ENCODE measurements at regions not wholly inside any gene's neighbourhood (a gene's known extent, or its start where the extent isn't known, plus 50 kb on each side); places are given as distances from the start of the nearest gene placed in this dataset.
"Not testable (repeated sequence)": the region's sequence is repeated elsewhere in the genome, so short reads cannot be mapped to it uniquely, and the experiment has no call there.

DNA sequence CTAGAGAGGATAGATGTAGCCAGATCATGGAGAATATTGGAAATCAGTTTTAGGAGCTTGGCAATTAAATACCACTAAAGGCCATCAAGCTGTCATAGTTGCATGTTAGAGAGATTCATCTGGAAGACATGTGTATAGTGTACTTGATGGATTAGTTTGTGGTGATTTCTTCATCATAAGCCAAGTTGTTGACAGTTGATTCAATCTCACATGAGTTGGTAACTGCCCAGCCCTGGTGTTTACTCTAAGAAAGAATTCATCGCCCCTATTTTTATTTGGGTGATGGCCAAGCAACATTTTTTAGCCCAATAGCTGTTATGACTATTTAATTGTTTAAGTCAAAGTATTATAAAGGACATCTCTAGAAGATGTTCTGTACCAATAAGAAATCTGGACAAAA, 737.6 kb downstream of the PLA2G4A start:
- ChIA-PET CTCF (no interaction called here), POLR2A (no interaction called here)
- H3K4me3 ChIP-seq (ENCODE audit: low read depth, low read length) = no peak overlapping the region
- TF ChIP-seq, protein P1, sequence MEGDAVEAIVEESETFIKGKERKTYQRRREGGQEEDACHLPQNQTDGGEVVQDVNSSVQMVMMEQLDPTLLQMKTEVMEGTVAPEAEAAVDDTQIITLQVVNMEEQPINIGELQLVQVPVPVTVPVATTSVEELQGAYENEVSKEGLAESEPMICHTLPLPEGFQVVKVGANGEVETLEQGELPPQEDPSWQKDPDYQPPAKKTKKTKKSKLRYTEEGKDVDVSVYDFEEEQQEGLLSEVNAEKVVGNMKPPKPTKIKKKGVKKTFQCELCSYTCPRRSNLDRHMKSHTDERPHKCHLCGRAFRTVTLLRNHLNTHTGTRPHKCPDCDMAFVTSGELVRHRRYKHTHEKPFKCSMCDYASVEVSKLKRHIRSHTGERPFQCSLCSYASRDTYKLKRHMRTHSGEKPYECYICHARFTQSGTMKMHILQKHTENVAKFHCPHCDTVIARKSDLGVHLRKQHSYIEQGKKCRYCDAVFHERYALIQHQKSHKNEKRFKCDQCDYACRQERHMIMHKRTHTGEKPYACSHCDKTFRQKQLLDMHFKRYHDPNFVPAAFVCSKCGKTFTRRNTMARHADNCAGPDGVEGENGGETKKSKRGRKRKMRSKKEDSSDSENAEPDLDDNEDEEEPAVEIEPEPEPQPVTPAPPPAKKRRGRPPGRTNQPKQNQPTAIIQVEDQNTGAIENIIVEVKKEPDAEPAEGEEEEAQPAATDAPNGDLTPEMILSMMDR (IDR thresholded peaks at IDR 0.05; ENCODE audit: insufficient read depth, low read length, missing control alignments) = no peak
- no peak for DNase-seq (ENCODE audit: low read depth, low spot score)

DNA sequence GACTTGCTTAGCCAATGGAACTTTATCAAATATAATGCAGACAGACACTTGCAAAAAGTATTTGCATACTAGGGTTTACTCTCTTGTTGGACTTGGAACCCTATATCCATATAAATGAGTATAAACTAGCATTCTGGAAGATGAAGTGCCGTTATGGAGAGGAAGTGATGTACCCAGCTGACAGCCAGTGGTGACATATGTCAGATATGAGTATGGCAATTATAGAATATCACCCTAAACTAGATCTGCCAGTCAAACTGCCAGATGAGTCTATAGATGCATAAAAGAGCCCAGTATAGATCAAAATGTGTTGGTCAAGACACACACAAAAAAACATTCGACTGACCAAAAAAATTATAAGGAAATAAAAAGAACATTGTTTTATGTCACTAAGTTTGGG, 739.3 kb downstream of the PLA2G4A start:
- ChIA-PET CTCF (no interaction called here), POLR2A (no interaction called here)
- no peak overlapping the region for H3K4me3 ChIP-seq (ENCODE audit: low read depth, low read length)
- no peak for DNase-seq (ENCODE audit: low read depth, low spot score)
- TF ChIP-seq, protein P1 (IDR thresholded peaks at IDR 0.05; ENCODE audit: insufficient read depth, low read length, missing control alignments) = no peak

DNA sequence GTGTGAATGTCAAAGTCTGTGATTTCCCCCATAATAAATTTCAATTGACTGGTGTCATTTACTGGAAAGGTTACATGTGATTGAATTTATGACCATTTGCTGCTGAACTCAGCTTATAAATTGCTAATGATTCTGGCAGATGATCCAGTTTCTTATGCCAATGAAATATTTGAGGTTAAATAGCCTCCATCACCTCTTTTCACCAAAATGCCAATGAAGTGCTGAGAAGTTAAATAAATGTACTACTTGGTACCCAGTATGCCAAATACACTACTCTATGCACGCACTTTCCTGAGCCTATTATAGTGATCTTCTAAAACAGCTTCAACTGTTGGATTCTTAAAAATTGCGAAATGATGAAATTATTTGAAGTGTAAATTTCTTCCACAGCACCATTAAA, 741.4 kb downstream of the PLA2G4A start:
- H3K4me3 ChIP-seq (ENCODE audit: low read depth, low read length) = no peak overlapping the region
- CTCF ChIA-PET = no interaction called here
- POLR2A ChIA-PET = no interaction called here
- DNase-seq (ENCODE audit: low read depth, low spot score) = no peak
- TF ChIP-seq, protein P1 (IDR thresholded peaks at IDR 0.05; ENCODE audit: insufficient read depth, low read length, missing control alignments) = no peak

DNA sequence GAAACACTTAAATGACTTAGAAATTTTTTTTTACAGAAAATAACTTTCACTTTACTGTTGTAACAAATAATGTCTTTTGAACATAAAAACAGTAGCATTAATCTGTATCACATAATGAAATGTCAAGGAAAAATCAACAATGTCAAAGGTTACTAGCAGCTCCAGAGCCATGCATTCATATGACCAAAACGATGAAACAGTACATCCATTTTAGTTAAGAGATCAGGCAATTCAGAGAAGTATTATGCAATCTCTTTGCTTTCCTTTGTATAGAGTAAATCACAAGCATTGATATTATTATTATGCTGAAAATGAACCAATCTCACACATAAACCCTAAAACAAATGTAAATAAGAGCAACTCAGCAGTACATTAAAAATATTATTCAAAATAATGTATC, 748.9 kb downstream of the PLA2G4A start:
- CTCF ChIA-PET = no interaction called here
- no peak overlapping the region for H3K4me3 ChIP-seq (ENCODE audit: low read depth, low read length)
- TF ChIP-seq, protein P1 (IDR thresholded peaks at IDR 0.05; ENCODE audit: insufficient read depth, low read length, missing control alignments) = no peak
- no peak for DNase-seq (ENCODE audit: low read depth, low spot score)
- POLR2A ChIA-PET = no interaction called here

DNA sequence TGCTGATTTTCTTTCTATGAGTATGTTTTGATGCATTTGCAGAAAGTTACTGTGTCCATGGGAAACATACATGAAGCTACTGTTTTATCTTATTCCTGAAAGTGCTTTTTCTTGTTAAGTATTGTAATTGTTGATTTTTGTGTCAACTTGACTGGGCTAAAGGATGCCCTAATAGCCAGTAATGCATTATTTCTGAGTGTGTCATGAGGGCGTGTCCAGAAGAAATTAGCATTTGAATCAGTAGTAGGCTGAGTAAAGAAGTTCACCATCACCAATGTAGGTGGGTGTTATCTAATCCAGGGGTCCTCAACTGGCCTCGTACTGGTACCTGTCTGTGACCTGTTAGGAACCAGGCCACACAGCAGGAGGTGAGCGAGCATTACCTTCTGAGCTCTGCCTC, 760.2 kb downstream of the PLA2G4A start:
- no peak for DNase-seq (ENCODE audit: low read depth, low spot score)
- CTCF ChIA-PET = no interaction called here
- no peak overlapping the region for H3K4me3 ChIP-seq (ENCODE audit: low read depth, low read length)
- TF ChIP-seq, protein P1 (IDR thresholded peaks at IDR 0.05; ENCODE audit: insufficient read depth, low read length, missing control alignments) = no peak
- POLR2A ChIA-PET = no interaction called here

DNA sequence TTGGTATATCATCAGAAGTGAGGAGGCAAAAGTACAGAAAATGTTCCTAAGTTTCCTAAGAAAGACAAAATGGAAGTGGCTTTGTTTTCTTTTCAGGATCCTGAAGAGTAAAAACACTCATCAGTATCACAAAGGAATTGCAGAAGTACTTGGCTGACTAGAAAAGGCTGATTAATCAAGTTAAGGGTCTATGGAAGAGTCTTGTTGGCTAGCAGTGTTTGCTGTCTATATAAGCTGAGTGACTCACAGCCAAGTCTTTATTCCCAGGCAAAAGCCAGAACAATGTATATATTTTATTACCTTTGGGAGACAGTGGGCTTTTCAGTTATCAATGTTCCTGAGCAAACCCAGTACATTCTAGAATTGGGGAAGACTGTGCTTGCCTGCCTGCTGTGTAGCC, 777.0 kb downstream of the PLA2G4A start:
- no peak for DNase-seq (ENCODE audit: low read depth, low spot score)
- POLR2A ChIA-PET = no interaction called here
- TF ChIP-seq, protein P1 (IDR thresholded peaks at IDR 0.05; ENCODE audit: insufficient read depth, low read length, missing control alignments) = no peak
- CTCF ChIA-PET = no interaction called here
- H3K4me3 ChIP-seq (ENCODE audit: low read depth, low read length) = no peak overlapping the region

DNA sequence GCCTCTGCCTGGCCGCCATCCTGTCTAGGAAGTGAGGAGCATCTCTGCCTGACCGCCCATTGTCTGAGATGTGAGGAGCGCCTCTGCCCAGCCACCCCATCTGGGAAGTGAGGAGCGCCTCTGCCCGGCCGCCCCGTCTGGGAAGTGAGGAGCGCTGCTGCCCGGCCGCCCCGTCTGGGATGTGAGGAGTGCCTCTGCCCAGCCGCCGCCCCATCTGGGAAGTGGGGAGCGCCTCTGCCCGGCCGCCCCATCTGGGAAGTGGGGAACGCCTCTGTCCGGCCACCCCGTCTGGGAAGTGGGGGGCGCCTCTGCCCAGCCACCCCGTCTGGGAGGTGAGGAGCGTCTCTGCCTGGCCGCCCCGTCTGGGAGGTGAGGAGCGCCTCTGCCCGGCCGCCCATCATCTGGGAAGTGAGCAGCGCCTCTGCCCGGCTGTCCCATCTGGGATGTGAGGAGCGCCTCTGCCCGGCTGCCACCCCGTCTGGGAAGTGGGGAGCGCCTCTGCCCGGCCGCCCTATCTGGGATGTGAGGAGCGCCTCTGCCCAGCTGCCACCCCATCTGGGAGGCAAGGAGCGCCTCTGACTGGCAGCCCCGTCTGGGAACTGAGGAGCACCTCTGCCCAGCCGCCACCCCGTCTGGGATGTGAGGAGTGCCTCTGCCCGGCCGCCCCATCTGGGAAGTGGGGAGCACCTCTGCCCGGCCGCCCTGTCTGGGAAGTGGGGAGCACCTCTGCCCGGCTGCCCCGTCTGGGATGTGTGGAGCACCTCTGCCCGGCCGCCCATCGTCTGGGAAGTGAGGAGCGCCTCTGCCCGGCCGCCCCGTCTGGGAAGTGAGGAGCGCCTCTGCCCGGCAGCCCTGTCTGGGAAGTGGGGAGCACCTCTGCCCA, 787.3 kb downstream of the PLA2G4A start:
- H3K4me3 ChIP-seq (ENCODE audit: low read depth, low read length); CTCF ChIA-PET; DNase-seq (ENCODE audit: low read depth, low spot score); POLR2A ChIA-PET: not testable (repeated sequence)

DNA sequence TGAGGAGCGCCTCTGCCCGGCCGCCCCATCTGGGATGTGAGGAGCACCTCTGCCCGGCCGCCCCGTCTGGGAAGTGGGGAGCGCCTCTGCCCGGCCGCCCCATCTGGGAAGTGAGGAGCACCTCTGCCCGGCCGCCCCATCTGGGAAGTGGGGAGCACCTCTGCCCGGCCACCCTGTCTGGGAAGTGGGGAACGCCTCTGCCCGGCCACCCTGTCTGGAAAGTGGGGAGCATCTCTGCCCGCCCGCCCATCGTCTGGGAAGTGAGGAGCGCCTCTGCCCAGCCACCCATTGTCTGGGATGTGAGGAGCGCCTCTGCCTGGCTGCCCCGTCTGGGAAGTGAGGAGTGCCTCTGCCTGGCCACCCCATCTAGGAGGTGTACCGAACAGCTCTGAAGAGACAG, 788.1 kb downstream of the PLA2G4A start:
- POLR2A ChIA-PET; DNase-seq (ENCODE audit: low read depth, low spot score); CTCF ChIA-PET; H3K4me3 ChIP-seq (ENCODE audit: low read depth, low read length): not testable (repeated sequence)
